ENCODE measurements at regions not wholly inside any gene's neighbourhood (a gene's known extent, or its start where the extent isn't known, plus 50 kb on each side); places are given as distances from the start of the nearest gene placed in this dataset.
"Not testable (repeated sequence)": the region's sequence is repeated elsewhere in the genome, so short reads cannot be mapped to it uniquely, and the experiment has no call there.

DNA sequence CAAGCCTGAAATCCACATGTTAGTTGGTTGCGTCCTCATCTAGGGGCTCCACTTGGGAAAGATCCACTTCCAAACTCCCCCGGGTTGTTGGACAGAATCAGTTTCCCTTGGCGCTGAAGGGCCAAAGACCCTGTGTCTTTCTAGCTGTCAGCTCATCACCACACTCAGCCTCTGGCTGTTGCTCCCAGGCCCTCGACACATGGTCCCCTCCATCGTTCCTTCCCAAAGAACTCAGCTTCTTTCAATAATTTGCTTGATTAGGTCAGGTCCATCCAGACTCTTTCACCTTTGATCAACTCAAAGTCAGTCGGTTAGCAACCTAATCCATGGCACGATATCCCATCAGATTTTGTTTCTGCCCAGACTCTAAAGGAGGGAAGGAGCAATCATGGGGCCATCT, 254.8 kb upstream of the SULF2 start:
- Histone ChIP-seq H3K9ac (ENCODE audit: low read length) (no peak overlapping the region), H3K4me2 (ENCODE audit: low read length) (no peak overlapping the region), H3K4me3 (ENCODE audit: low read length) (no peak overlapping the region), H3K27ac (ENCODE audit: low read length) (no peak overlapping the region), H4K20me1 (ENCODE audit: insufficient read depth, low read length) (no peaks in the 10 kb centered on the region), H3K9me3 (ENCODE audit: insufficient read depth, low read length) (peaks cover under 1% of the 10 kb centered on the region; the same call in 1 of the 2 replicates), H3K4me1 (ENCODE audit: low read length) (no peaks in the 10 kb centered on the region), H2AFZ (ENCODE audit: low read depth, low read length) (no peak overlapping the region), H3K36me3 (replicated peaks; ENCODE audit: low read depth, low read length) (no peaks in the 10 kb centered on the region), H3K27me3 (ENCODE audit: low read depth, low read length) (peaks cover 16% of the 10 kb centered on the region; the same call in 1 of the 2 replicates), H3K79me2 (ENCODE audit: low read length) (no peaks in the 10 kb centered on the region)
- TF ChIP-seq, protein P1, sequence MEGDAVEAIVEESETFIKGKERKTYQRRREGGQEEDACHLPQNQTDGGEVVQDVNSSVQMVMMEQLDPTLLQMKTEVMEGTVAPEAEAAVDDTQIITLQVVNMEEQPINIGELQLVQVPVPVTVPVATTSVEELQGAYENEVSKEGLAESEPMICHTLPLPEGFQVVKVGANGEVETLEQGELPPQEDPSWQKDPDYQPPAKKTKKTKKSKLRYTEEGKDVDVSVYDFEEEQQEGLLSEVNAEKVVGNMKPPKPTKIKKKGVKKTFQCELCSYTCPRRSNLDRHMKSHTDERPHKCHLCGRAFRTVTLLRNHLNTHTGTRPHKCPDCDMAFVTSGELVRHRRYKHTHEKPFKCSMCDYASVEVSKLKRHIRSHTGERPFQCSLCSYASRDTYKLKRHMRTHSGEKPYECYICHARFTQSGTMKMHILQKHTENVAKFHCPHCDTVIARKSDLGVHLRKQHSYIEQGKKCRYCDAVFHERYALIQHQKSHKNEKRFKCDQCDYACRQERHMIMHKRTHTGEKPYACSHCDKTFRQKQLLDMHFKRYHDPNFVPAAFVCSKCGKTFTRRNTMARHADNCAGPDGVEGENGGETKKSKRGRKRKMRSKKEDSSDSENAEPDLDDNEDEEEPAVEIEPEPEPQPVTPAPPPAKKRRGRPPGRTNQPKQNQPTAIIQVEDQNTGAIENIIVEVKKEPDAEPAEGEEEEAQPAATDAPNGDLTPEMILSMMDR (IDR thresholded peaks at IDR 0.05; ENCODE audit: low read depth, low read length) = no peak
- no peak for TF ChIP-seq EZH2phosphoT487 (IDR thresholded peaks at IDR 0.05; ENCODE audit: low read depth)

DNA sequence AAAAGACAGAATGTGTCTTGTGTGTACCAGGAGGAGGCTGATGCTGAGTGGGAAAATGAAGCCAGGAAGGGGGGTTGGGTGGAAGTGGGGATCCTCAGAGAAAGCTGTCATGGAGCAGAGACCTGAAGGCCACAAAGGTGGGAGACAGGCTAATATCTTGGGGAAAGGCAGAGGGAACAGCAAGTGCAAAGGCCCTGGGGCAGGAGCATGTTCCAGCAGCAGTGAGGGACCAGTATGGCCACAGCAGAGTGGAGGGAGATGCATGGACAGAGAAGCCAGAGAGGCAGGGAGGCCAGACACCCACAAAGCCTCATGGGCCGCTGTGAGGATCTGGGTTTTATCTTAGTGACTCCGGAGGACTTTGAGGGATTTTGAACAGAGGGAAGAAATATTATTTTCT, 254.2 kb upstream of the SULF2 start:
- Histone ChIP-seq H3K27me3 (ENCODE audit: low read depth, low read length) (peaks cover 16% of the 10 kb centered on the region; the same call in 1 of the 2 replicates), H3K4me2 (ENCODE audit: low read length) (no peak overlapping the region), H3K27ac (ENCODE audit: low read length) (no peak overlapping the region), H4K20me1 (ENCODE audit: insufficient read depth, low read length) (no peaks in the 10 kb centered on the region), H3K4me1 (ENCODE audit: low read length) (no peaks in the 10 kb centered on the region), H2AFZ (ENCODE audit: low read depth, low read length) (no peak overlapping the region), H3K79me2 (ENCODE audit: low read length) (no peaks in the 10 kb centered on the region), H3K36me3 (replicated peaks; ENCODE audit: low read depth, low read length) (no peaks in the 10 kb centered on the region), H3K9me3 (ENCODE audit: insufficient read depth, low read length) (peaks cover 3% of the 10 kb centered on the region; the same call in 1 of the 2 replicates), H3K9ac (ENCODE audit: low read length) (no peak overlapping the region), H3K4me3 (ENCODE audit: low read length) (no peak overlapping the region)
- no peak for TF ChIP-seq EZH2phosphoT487 (IDR thresholded peaks at IDR 0.05; ENCODE audit: low read depth)
- TF ChIP-seq, protein P1 (IDR thresholded peaks at IDR 0.05; ENCODE audit: low read depth, low read length) = no peak

GRCh38 chr20:48038713-48039112, 253.4 kb upstream of the SULF2 start:
- peaks cover 16% of the 10 kb centered on the region; the same call in 1 of the 2 replicates for H3K27me3 ChIP-seq (ENCODE audit: low read depth, low read length)
- H3K4me2 ChIP-seq (ENCODE audit: low read length) = no peak overlapping the region
- H3K4me3 ChIP-seq (ENCODE audit: low read length) = no peak overlapping the region
- H3K4me1 ChIP-seq (ENCODE audit: low read length) = no peaks in the 10 kb centered on the region
- no peak overlapping the region for H2AFZ ChIP-seq (ENCODE audit: low read depth, low read length)
- H3K9me3 ChIP-seq (ENCODE audit: insufficient read depth, low read length) = peaks cover 3% of the 10 kb centered on the region; the same call in 1 of the 2 replicates
- no peaks in the 10 kb centered on the region for H4K20me1 ChIP-seq (ENCODE audit: insufficient read depth, low read length)
- TF ChIP-seq, protein P1 (IDR thresholded peaks at IDR 0.05; ENCODE audit: low read depth, low read length) = no peak
- no peak for TF ChIP-seq EZH2phosphoT487 (IDR thresholded peaks at IDR 0.05; ENCODE audit: low read depth)
- H3K9ac ChIP-seq (ENCODE audit: low read length) = no peak overlapping the region
- H3K79me2 ChIP-seq (ENCODE audit: low read length) = no peaks in the 10 kb centered on the region
- H3K36me3 ChIP-seq (replicated peaks; ENCODE audit: low read depth, low read length) = no peaks in the 10 kb centered on the region
- no peak overlapping the region for H3K27ac ChIP-seq (ENCODE audit: low read length)

DNA sequence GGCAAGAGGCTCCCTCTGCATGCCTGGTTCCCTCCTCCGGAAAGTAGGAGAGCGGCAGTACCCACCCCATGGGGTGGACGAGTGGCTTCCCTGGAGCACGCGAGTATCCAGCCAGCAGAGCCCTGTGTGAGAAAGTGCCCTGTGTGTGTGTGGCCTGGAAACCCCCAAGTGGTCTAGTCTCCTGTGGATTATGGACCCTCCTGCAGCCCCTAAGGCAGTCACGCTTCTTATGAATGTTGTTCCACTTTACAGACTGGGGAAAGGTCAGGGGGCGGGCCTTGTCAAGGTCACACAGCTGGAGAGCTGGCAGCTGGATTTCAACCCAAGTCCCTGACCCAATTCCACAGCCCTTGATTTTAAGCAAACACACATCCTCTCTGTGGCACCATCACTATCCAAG, 252.5 kb upstream of the SULF2 start:
- H3K36me3 ChIP-seq (replicated peaks; ENCODE audit: low read depth, low read length); H3K79me2 ChIP-seq (ENCODE audit: low read length); H3K4me1 ChIP-seq (ENCODE audit: low read length); H3K4me3 ChIP-seq (ENCODE audit: low read length); H2AFZ ChIP-seq (ENCODE audit: low read depth, low read length); H4K20me1 ChIP-seq (ENCODE audit: insufficient read depth, low read length); H3K9me3 ChIP-seq (ENCODE audit: insufficient read depth, low read length); H3K27ac ChIP-seq (ENCODE audit: low read length); H3K4me2 ChIP-seq (ENCODE audit: low read length); H3K9ac ChIP-seq (ENCODE audit: low read length): not testable (repeated sequence)
- peaks cover 11% of the 10 kb centered on the region; the same call in 1 of the 2 replicates for H3K27me3 ChIP-seq (ENCODE audit: low read depth, low read length)
